ENCODE measurements at regions not wholly inside any gene's neighbourhood (a gene's known extent, or its start where the extent isn't known, plus 50 kb on each side); places are given as distances from the start of the nearest gene placed in this dataset.

- Histone ChIP-seq H3K9me3 (ENCODE audit: control insufficient read depth in 5 of 5, low read length in 5 of 5) (no peaks in the 10 kb centered on the region), H3K27ac (ENCODE audit: low read depth, low read length) (peak overlapping the region; percentile 42), H3K36me3 (ENCODE audit: control insufficient read depth in 5 of 5, insufficient read depth in 5 of 5, low read length in 5 of 5) (no peaks in the 10 kb centered on the region), H3K9ac (ENCODE audit: low read length in 5 of 5) (no peak overlapping the region), H3K4me1 (ENCODE audit: control insufficient read depth in 5 of 5, insufficient read depth in 5 of 5, low read length in 5 of 5) (peaks cover 7 to 27% (median 16%) of the 10 kb centered on the region in 5 donors), H3K4me3 (ENCODE audit: low read depth in 1 of 5, low read length in 5 of 5) (peak overlapping the region in 2 of 5 donors; percentile 19 to 24), H3K27me3 (ENCODE audit: control insufficient read depth in 5 of 5, insufficient read depth in 4 of 5, low read length in 5 of 5) (no peaks in the 10 kb centered on the region)
These were observed 161.4 kb upstream of the CAMK1G start for GRCh38 chr1:209421978-209422680.

DNA sequence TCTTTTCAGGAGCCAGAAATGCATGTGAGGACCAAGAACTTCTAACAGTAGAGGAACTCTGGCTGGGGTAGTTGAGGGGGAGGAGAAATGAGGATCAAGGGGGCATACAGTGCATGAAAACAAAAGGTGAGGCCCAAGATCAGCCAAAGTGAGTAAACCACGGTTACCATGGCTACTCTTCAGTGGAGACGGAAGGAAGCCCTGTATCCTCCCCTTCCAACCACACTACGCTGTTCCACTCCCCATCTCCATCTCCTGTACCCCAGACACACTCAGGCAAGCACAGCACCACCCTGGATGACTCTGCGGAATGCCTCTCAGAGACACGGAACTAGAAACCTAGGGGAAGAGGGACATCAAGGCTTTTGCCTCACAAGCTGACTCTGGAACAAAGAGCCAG is 157.6 kb upstream of the CAMK1G start:
- no peaks in the 10 kb centered on the region for H3K9me3 ChIP-seq (ENCODE audit: control insufficient read depth in 5 of 5, low read length in 5 of 5)
- no peak overlapping the region for H3K4me3 ChIP-seq (ENCODE audit: low read depth in 1 of 5, low read length in 5 of 5)
- H3K36me3 ChIP-seq (ENCODE audit: control insufficient read depth in 5 of 5, insufficient read depth in 5 of 5, low read length in 5 of 5) = no peaks in the 10 kb centered on the region
- no peaks in the 10 kb centered on the region for H3K27me3 ChIP-seq (ENCODE audit: control insufficient read depth in 5 of 5, insufficient read depth in 4 of 5, low read length in 5 of 5)
- H3K4me1 ChIP-seq (ENCODE audit: control insufficient read depth in 5 of 5, insufficient read depth in 5 of 5, low read length in 5 of 5) = peaks cover 7 to 34% (median 16%) of the 10 kb centered on the region in 5 donors
- no peak overlapping the region for H3K27ac ChIP-seq (ENCODE audit: low read depth, low read length)
- H3K9ac ChIP-seq (ENCODE audit: low read length in 5 of 5) = no peak overlapping the region

- Histone ChIP-seq H3K9ac (ENCODE audit: low read length in 5 of 5) (no peak overlapping the region), H3K9me3 (ENCODE audit: control insufficient read depth in 5 of 5, low read length in 5 of 5) (no peaks in the 10 kb centered on the region), H3K27me3 (ENCODE audit: control insufficient read depth in 5 of 5, insufficient read depth in 4 of 5, low read length in 5 of 5) (no peaks in the 10 kb centered on the region), H3K36me3 (ENCODE audit: control insufficient read depth in 5 of 5, insufficient read depth in 5 of 5, low read length in 5 of 5) (no peaks in the 10 kb centered on the region), H3K4me1 (ENCODE audit: control insufficient read depth in 5 of 5, insufficient read depth in 5 of 5, low read length in 5 of 5) (peaks cover 0 to 21% (median 7%) of the 10 kb centered on the region in 5 donors), H3K27ac (ENCODE audit: low read depth, low read length) (no peak overlapping the region), H3K4me3 (ENCODE audit: low read depth in 1 of 5, low read length in 5 of 5) (no peak overlapping the region)
These were observed 156.2 kb upstream of the CAMK1G start for GRCh38 chr1:209427277-209427676.

DNA sequence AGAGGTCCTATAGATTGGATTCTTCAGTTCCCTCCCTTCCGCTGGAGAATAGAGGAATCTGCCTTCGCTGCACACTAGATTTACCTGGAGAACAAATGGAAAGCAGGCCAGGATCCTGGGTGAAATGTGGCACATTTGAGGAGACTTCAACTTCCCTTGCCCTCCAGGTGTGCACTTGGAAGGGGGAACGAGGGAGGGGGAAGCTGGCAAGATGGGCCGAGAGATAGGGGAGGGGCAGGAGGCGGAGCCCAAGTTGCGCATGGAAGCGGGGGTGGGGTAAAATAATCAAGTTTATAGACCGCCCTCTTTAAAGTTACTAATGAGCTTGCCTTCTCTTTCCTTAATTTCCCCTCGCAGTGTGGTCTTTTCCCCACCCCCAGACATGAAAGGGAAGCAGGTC is 155.7 kb upstream of the CAMK1G start:
- Histone ChIP-seq H3K9me3 (ENCODE audit: control insufficient read depth in 5 of 5, low read length in 5 of 5) (no peaks in the 10 kb centered on the region), H3K4me3 (ENCODE audit: low read depth in 1 of 5, low read length in 5 of 5) (no peak overlapping the region), H3K36me3 (ENCODE audit: control insufficient read depth in 5 of 5, insufficient read depth in 5 of 5, low read length in 5 of 5) (no peaks in the 10 kb centered on the region), H3K27ac (ENCODE audit: low read depth, low read length) (no peak overlapping the region), H3K9ac (ENCODE audit: low read length in 5 of 5) (no peak overlapping the region), H3K27me3 (ENCODE audit: control insufficient read depth in 5 of 5, insufficient read depth in 4 of 5, low read length in 5 of 5) (no peaks in the 10 kb centered on the region), H3K4me1 (ENCODE audit: control insufficient read depth in 5 of 5, insufficient read depth in 5 of 5, low read length in 5 of 5) (peaks cover 0 to 16% (median 2%) of the 10 kb centered on the region in 5 donors)

GRCh38 chr1:209428241-209428921 is 155.1 kb upstream of the CAMK1G start:
- Histone ChIP-seq H3K27me3 (ENCODE audit: control insufficient read depth in 5 of 5, insufficient read depth in 4 of 5, low read length in 5 of 5) (no peaks in the 10 kb centered on the region), H3K36me3 (ENCODE audit: control insufficient read depth in 5 of 5, insufficient read depth in 5 of 5, low read length in 5 of 5) (no peaks in the 10 kb centered on the region), H3K9me3 (ENCODE audit: control insufficient read depth in 5 of 5, low read length in 5 of 5) (no peaks in the 10 kb centered on the region), H3K27ac (ENCODE audit: low read depth, low read length) (no peak overlapping the region), H3K4me3 (ENCODE audit: low read depth in 1 of 5, low read length in 5 of 5) (no peak overlapping the region), H3K9ac (ENCODE audit: low read length in 5 of 5) (no peak overlapping the region), H3K4me1 (ENCODE audit: control insufficient read depth in 5 of 5, insufficient read depth in 5 of 5, low read length in 5 of 5) (peaks cover 0 to 10% (median 0%) of the 10 kb centered on the region in 5 donors)

DNA sequence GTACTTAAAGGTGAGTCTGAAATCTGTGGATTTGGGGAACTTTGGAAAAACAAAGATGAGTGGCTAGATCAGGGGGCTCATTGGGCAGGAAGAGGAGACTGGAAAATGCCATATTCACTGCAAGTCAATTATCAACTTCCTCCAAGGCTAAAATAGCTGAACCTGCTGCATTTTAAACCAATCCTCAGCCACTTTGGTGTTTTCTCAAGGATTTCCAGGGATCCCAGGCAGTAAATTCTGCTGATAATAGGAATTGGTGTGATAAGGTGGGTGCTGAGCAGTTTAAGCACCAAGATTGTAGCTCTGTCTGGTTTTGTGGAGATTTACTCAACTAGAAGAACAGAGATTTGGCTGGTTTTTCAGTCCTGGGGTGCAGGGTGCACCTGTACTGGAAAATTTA is 153.9 kb upstream of the CAMK1G start:
- H3K4me3 ChIP-seq (ENCODE audit: low read depth in 1 of 5, low read length in 5 of 5) = no peak overlapping the region
- peaks cover 0 to 20% (median 2%) of the 10 kb centered on the region in 5 donors for H3K4me1 ChIP-seq (ENCODE audit: control insufficient read depth in 5 of 5, insufficient read depth in 5 of 5, low read length in 5 of 5)
- no peak overlapping the region for H3K27ac ChIP-seq (ENCODE audit: low read depth, low read length)
- H3K9ac ChIP-seq (ENCODE audit: low read length in 5 of 5) = no peak overlapping the region
- no peaks in the 10 kb centered on the region for H3K9me3 ChIP-seq (ENCODE audit: control insufficient read depth in 5 of 5, low read length in 5 of 5)
- H3K27me3 ChIP-seq (ENCODE audit: control insufficient read depth in 5 of 5, insufficient read depth in 4 of 5, low read length in 5 of 5) = no peaks in the 10 kb centered on the region
- no peaks in the 10 kb centered on the region for H3K36me3 ChIP-seq (ENCODE audit: control insufficient read depth in 5 of 5, insufficient read depth in 5 of 5, low read length in 5 of 5)

DNA sequence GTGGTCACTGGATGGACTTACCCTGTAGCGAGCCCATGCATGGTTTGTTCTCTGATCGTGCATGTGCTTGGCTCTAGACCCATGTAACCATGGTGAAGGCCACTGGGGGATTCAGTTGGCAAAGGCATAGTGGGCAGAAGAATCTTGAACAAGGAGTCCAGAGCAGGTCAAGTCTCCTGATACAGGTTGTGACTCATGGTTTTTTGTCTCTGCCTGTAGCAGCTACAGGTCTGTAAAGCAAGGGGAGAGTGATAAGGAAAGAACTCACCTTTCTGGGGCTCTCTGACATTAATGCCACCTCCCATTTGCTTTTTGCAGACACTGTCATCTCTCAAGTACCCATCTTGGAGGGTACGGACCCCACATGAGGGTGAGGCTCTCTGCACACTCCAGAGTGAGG is 153.4 kb upstream of the CAMK1G start:
- no peaks in the 10 kb centered on the region for H3K9me3 ChIP-seq (ENCODE audit: control insufficient read depth in 5 of 5, low read length in 5 of 5)
- H3K9ac ChIP-seq (ENCODE audit: low read length in 5 of 5) = no peak overlapping the region
- no peak overlapping the region for H3K27ac ChIP-seq (ENCODE audit: low read depth, low read length)
- peaks cover 0 to 24% (median 2%) of the 10 kb centered on the region in 5 donors for H3K4me1 ChIP-seq (ENCODE audit: control insufficient read depth in 5 of 5, insufficient read depth in 5 of 5, low read length in 5 of 5)
- no peaks in the 10 kb centered on the region for H3K27me3 ChIP-seq (ENCODE audit: control insufficient read depth in 5 of 5, insufficient read depth in 4 of 5, low read length in 5 of 5)
- no peaks in the 10 kb centered on the region for H3K36me3 ChIP-seq (ENCODE audit: control insufficient read depth in 5 of 5, insufficient read depth in 5 of 5, low read length in 5 of 5)
- no peak overlapping the region for H3K4me3 ChIP-seq (ENCODE audit: low read depth in 1 of 5, low read length in 5 of 5)

GRCh38 chr1:209430821-209431259 is 152.7 kb upstream of the CAMK1G start:
- Histone ChIP-seq H3K27me3 (ENCODE audit: control insufficient read depth in 5 of 5, insufficient read depth in 4 of 5, low read length in 5 of 5) (no peaks in the 10 kb centered on the region), H3K9ac (ENCODE audit: low read length in 5 of 5) (no peak overlapping the region)

DNA sequence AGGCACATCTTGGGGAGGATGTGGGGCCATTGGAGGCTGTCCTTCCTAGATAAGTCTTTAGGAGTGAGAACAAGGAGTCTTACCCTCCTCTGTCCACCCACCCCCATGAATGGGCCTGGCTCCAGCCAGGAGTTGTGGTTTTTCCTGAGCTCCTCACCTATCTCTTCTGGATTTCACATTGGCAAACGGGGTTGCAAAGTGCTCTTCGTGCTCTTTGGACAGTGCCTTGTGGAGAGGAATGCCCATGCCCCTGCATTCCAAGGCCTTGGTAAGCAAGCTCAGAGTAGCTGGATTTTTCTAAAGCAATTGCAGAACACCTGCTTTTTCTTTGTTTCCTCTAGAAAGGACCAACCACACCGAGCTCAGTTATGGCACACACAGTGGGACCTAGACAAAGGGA is 152.1 kb upstream of the CAMK1G start:
- Histone ChIP-seq H3K27ac (ENCODE audit: low read depth, low read length) (no peak overlapping the region), H3K36me3 (ENCODE audit: control insufficient read depth in 5 of 5, insufficient read depth in 5 of 5, low read length in 5 of 5) (no peaks in the 10 kb centered on the region), H3K9ac (ENCODE audit: low read length in 5 of 5) (no peak overlapping the region), H3K4me1 (ENCODE audit: control insufficient read depth in 5 of 5, insufficient read depth in 5 of 5, low read length in 5 of 5) (peaks cover 0 to 24% (median 2%) of the 10 kb centered on the region in 5 donors), H3K9me3 (ENCODE audit: control insufficient read depth in 5 of 5, low read length in 5 of 5) (no peaks in the 10 kb centered on the region), H3K4me3 (ENCODE audit: low read depth in 1 of 5, low read length in 5 of 5) (no peak overlapping the region), H3K27me3 (ENCODE audit: control insufficient read depth in 5 of 5, insufficient read depth in 4 of 5, low read length in 5 of 5) (no peaks in the 10 kb centered on the region)

More at GRCh38 chr1:209430821-209431259, 152.7 kb upstream of the CAMK1G start:
- peaks cover 0 to 24% (median 2%) of the 10 kb centered on the region in 5 donors for H3K4me1 ChIP-seq (ENCODE audit: control insufficient read depth in 5 of 5, insufficient read depth in 5 of 5, low read length in 5 of 5)
- no peaks in the 10 kb centered on the region for H3K9me3 ChIP-seq (ENCODE audit: control insufficient read depth in 5 of 5, low read length in 5 of 5)
- H3K4me3 ChIP-seq (ENCODE audit: low read depth in 1 of 5, low read length in 5 of 5) = no peak overlapping the region
- no peak overlapping the region for H3K27ac ChIP-seq (ENCODE audit: low read depth, low read length)
- H3K36me3 ChIP-seq (ENCODE audit: control insufficient read depth in 5 of 5, insufficient read depth in 5 of 5, low read length in 5 of 5) = no peaks in the 10 kb centered on the region

DNA sequence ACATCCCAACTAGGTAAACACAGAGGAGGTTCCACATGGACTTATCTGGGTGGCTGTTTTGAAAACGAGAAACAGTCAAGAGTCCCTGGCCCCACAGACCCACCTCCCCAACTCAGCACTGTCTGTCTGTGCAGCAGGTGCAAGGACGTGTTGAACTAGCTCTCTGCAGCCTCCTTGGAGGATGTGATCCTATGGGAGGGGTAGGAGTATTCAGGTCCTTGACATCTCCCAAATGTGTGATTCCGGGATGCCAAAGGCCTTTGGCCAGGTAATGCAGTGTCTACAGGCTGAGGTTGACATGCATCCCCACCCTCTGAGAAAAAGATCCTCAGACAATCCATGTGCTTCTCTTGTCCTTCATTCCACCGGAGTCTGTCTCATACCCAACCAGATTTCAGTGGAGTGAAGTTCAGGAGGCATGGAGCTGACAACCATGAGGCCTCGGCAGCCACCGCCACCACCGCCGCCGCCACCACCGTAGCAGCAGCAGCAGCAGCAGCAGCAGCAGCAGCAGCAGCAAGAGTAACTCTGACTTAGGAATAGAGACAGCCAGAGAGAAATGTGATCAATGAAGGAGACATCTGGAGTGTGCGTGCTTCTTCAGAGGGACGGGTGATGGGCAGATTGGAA is 151.6 kb upstream of the CAMK1G start:
- H3K27me3 ChIP-seq (ENCODE audit: control insufficient read depth in 5 of 5, insufficient read depth in 4 of 5, low read length in 5 of 5) = no peaks in the 10 kb centered on the region
- peaks cover 0 to 24% (median 2%) of the 10 kb centered on the region in 5 donors for H3K4me1 ChIP-seq (ENCODE audit: control insufficient read depth in 5 of 5, insufficient read depth in 5 of 5, low read length in 5 of 5)
- H3K9me3 ChIP-seq (ENCODE audit: control insufficient read depth in 5 of 5, low read length in 5 of 5) = no peaks in the 10 kb centered on the region
- no peak overlapping the region for H3K4me3 ChIP-seq (ENCODE audit: low read depth in 1 of 5, low read length in 5 of 5)
- H3K9ac ChIP-seq (ENCODE audit: low read length in 5 of 5) = no peak overlapping the region
- H3K27ac ChIP-seq (ENCODE audit: low read depth, low read length) = no peak overlapping the region
- H3K36me3 ChIP-seq (ENCODE audit: control insufficient read depth in 5 of 5, insufficient read depth in 5 of 5, low read length in 5 of 5) = no peaks in the 10 kb centered on the region
